Naive thymus-derived CD4-positive, alpha-beta T cell (primary cell): ENCODE measurements at regions not wholly inside any gene's neighbourhood (a gene's known extent, or its start where the extent isn't known, plus 50 kb on each side); places are given as distances from the start of the nearest gene placed in this dataset.

Experiments
- ATAC-seq: fragments of 150-1000 bp; cut with Tn5 transposase; 2 replicates; pipeline ENCODE4 v1.10.0; 2021; ENCODE audit warnings: mild to moderate bottlenecking, moderate library complexity
- CTCF ChIA-PET: fragments of 350-600 bp; sonication (Branson Sonifier 250); formaldehyde crosslinking; loops from one replicate; lab custom pipeline; 2021; ENCODE audit warnings: antibody characterized with exemption; lab: Charles Lee
- POLR2A ChIA-PET: fragments of 350-600 bp; sonication (Branson Sonifier 250); formaldehyde crosslinking; loops from one replicate; lab custom pipeline; 2021; ENCODE audit warnings: antibody characterized with exemption, inconsistent platforms; lab: Charles Lee
- DNase-seq, 9 donors: peaks; one replicate each; pipeline versions ENCODE4 v3.0.0 to v3.0.0-alpha.2; 2020 to 2022; ENCODE audit warnings: mixed read lengths in 1 of 9
- H3K27ac ChIP-seq: one replicate; pipeline ENCODE4 v1.7.0; 2013; ENCODE audit warnings: mild to moderate bottlenecking, low read depth, low read length, moderate library complexity
- H3K27me3 ChIP-seq, 2 donors: one replicate each; pipeline ENCODE4 v1.7.0; 2013; ENCODE audit warnings: low read length in 2 of 2, mild to moderate bottlenecking in 2 of 2, moderate library complexity in 2 of 2; ENCODE audit not compliant: control insufficient read depth in 2 of 2, insufficient read depth in 2 of 2
- H3K36me3 ChIP-seq, 3 experiments: 1 replicate in 2 of 3; 2 replicates in 1 of 3; pipeline ENCODE4 v1.7.0; 2013; ENCODE audit warnings: low read length in 3 of 3, mild to moderate bottlenecking in 3 of 3, moderate library complexity in 1 of 3; ENCODE audit not compliant: insufficient read depth in 3 of 3, control insufficient read depth in 2 of 3
- H3K4me1 ChIP-seq, 2 donors: one replicate each; pipeline ENCODE4 v1.7.0; 2013; ENCODE audit warnings: low read length in 2 of 2, mild to moderate bottlenecking in 2 of 2, moderate library complexity in 1 of 2; ENCODE audit not compliant: control insufficient read depth in 2 of 2, insufficient read depth in 2 of 2
- H3K4me3 ChIP-seq: 2 replicates; pipeline ENCODE4 v1.7.0; 2013; ENCODE audit warnings: mild to moderate bottlenecking, low read length
- H3K9me3 ChIP-seq, 3 experiments: 1 replicate in 2 of 3; 2 replicates in 1 of 3; pipeline ENCODE4 v1.7.0; 2013; ENCODE audit warnings: low read length in 3 of 3; ENCODE audit not compliant: control insufficient read depth in 2 of 3
- H3K27ac Mint-ChIP-seq, 9 donors: one replicate each; pipeline ENCODE4 v1.8.0; 2020 to 2022; ENCODE audit warnings: mixed read lengths in 9 of 9, mild to moderate bottlenecking in 8 of 9, moderate library complexity in 5 of 9, inconsistent platforms in 2 of 9
- H3K27me3 Mint-ChIP-seq, 5 donors: one replicate each; pipeline ENCODE4 v1.8.0; 2021 to 2022; ENCODE audit warnings: mixed read lengths in 5 of 5, mild to moderate bottlenecking in 1 of 5
- H3K36me3 Mint-ChIP-seq, 5 donors: one replicate each; pipeline ENCODE4 v1.8.0; 2020 to 2022; ENCODE audit warnings: mixed read lengths in 5 of 5, mild to moderate bottlenecking in 3 of 5, inconsistent platforms in 1 of 5
- H3K4me1 Mint-ChIP-seq, 7 donors: one replicate each; pipeline ENCODE4 v1.8.0; 2020 to 2022; ENCODE audit warnings: mixed read lengths in 7 of 7, mild to moderate bottlenecking in 3 of 7, inconsistent platforms in 1 of 7
- H3K4me3 Mint-ChIP-seq, 10 donors: one replicate each; pipeline ENCODE4 v1.8.0; 2020 to 2022; ENCODE audit warnings: mild to moderate bottlenecking in 10 of 10, mixed read lengths in 10 of 10, moderate library complexity in 6 of 10, inconsistent platforms in 2 of 10
- H3K9me3 Mint-ChIP-seq, 11 donors: one replicate each; pipeline ENCODE4 v1.8.0; 2020 to 2022; ENCODE audit warnings: mixed read lengths in 11 of 11, mild to moderate bottlenecking in 4 of 11, inconsistent platforms in 1 of 11, moderate library complexity in 1 of 11
- intact Hi-C, 2 donors: fragments of 100-400 bp; cut with micrococcal nuclease; formaldehyde crosslinking; loops; one replicate each; pipeline ENCODE4 v1.15.1; 2023

DNA sequence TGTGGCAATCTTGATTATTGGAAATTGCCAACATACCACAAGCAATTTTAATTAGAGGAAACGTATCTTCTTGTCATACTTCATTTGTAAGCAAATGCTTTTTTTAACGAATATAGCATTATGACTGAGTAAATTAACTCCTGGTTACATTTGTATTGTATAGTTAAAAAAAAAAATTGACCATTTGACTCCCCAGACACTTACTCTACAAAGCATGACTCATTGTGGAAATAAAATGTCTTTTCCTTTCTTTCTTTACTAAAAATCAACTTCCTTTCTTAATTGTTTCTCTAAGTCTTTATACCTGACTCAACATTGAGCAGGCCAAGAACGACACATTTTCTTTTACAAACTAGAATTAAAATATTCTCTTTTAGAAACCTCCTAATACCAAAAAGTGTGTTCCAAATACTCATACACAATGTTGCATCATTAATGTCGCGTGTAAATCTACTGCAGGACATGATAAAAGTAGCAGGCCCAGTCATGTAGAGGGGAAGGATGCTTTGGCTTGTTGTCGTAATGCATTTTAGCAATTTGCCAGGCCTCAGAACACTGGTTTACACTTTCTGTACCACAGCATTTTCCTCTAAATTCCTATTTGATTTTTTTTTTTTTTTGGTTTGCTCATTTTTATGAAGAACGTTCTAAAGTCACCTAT is 349.6 kb upstream of the KCNH7 start:
- H3K36me3 ChIP-seq: no peaks in the 10 kb centered on the region
- ATAC-seq (no peak), DNase-seq (no peak)
- H3K36me3 Mint-ChIP-seq: no peaks in the 10 kb centered on the region
- no peak overlapping the region for H3K4me3 Mint-ChIP-seq
- POLR2A ChIA-PET: no interaction called here
- H3K4me1 Mint-ChIP-seq: no peaks in the 10 kb centered on the region
- no peak overlapping the region for H3K27ac ChIP-seq
- no peak overlapping the region for H3K4me3 ChIP-seq
- intact Hi-C loops: loop anchor here in 1 of 2 donors (5.0 kb wide), 1 partner anchor 874 kb away; no protein-coding TSS in a partner anchor
- CTCF ChIA-PET: no interaction called here
- H3K9me3 Mint-ChIP-seq: peaks cover 0 to 7% (median 0%) of the 10 kb centered on the region in 11 donors
- H3K27ac Mint-ChIP-seq: no peak overlapping the region
- no peaks in the 10 kb centered on the region for H3K9me3 ChIP-seq
- H3K27me3 Mint-ChIP-seq: no peaks in the 10 kb centered on the region
- no peaks in the 10 kb centered on the region for H3K4me1 ChIP-seq
- no peaks in the 10 kb centered on the region for H3K27me3 ChIP-seq

- Histone ChIP-seq H3K27me3 (no peaks in the 10 kb centered on the region), H3K9me3 (no peaks in the 10 kb centered on the region), H3K4me3 (no peak overlapping the region), H3K4me1 (no peaks in the 10 kb centered on the region), H3K27ac (no peak overlapping the region), H3K36me3 (no peaks in the 10 kb centered on the region)
- intact Hi-C loops: loop anchor here in 1 of 2 donors (5.0 kb wide), 1 partner anchor 875 kb away; no protein-coding TSS in a partner anchor
- Mint-ChIP-seq H3K9me3 (peaks cover 0 to 7% (median 0%) of the 10 kb centered on the region in 11 donors), H3K4me3 (no peak overlapping the region), H3K4me1 (no peaks in the 10 kb centered on the region), H3K27ac (no peak overlapping the region), H3K27me3 (no peaks in the 10 kb centered on the region), H3K36me3 (no peaks in the 10 kb centered on the region)
- POLR2A ChIA-PET: no interaction called here
- DNase-seq: no peak
- CTCF ChIA-PET: no interaction called here
- no peak for ATAC-seq
Observed at GRCh38 chr2:163187119-163187518, 348.6 kb upstream of the KCNH7 start.

DNA sequence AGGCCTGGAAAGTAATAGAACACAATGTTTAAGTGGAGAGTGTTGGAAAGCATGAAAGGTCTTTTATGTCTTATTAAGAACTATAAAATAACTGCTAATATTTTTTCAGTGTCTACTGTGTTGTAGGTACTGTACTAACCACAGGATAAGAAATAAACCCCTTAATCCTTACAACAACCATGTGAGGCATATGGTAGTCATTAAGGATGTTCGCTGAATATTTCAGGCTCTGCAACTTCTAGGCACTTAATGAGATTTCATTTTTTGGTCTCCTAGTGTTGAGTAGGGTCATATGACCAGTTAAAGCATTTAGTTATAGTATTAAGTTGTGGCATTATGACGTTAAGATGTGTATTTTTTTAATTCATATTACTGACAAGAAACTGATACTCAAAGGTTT is 346.6 kb upstream of the KCNH7 start:
- Histone ChIP-seq H3K4me3 (no peak overlapping the region), H3K4me1 (no peaks in the 10 kb centered on the region), H3K36me3 (no peaks in the 10 kb centered on the region), H3K9me3 (no peaks in the 10 kb centered on the region), H3K27ac (no peak overlapping the region), H3K27me3 (no peaks in the 10 kb centered on the region)
- DNase-seq: no peak
- no peak overlapping the region for H3K4me3 Mint-ChIP-seq
- H3K27ac Mint-ChIP-seq: no peak overlapping the region
- no peaks in the 10 kb centered on the region for H3K36me3 Mint-ChIP-seq
- H3K27me3 Mint-ChIP-seq: no peaks in the 10 kb centered on the region
- POLR2A ChIA-PET: no interaction called here
- no peaks in the 10 kb centered on the region for H3K4me1 Mint-ChIP-seq
- intact Hi-C loops: loop anchor here in 1 of 2 donors (5.0 kb wide), 1 partner anchor 877 kb away; no protein-coding TSS in a partner anchor
- ATAC-seq: no peak
- CTCF ChIA-PET: no interaction called here
- H3K9me3 Mint-ChIP-seq: peaks cover 0 to 7% (median 0%) of the 10 kb centered on the region in 11 donors

DNA sequence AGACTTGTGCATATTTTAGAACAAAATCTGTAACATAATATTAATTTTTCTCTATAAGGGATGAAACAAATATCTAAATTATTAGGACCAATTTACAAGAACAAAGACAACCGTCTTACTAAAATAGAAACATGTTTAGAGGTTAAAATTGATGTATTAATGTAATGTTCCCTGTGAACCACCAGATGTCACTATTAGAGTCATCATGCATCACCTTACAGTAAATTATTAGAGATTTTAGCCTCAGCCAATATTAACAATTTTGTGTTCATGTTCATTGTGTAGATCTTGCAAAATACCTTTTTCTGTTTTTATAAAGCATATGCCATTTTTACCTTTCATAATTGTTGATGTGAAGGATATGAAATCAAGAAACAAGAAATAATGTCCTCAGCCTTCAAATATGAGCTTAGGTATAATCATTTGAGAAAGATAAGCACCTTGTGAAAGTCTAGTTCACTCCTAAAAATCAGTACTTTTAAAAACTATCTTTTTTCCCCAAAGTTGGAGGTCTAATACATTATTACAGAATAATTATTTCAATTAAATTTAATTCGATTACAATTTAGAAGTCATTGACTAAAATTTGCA is 344.3 kb upstream of the KCNH7 start:
- no peaks in the 10 kb centered on the region for H3K4me1 Mint-ChIP-seq
- H3K36me3 Mint-ChIP-seq: no peaks in the 10 kb centered on the region
- DNase-seq (no peak), ATAC-seq (no peak)
- intact Hi-C loops: no loop called here
- H3K27ac Mint-ChIP-seq: no peak overlapping the region
- H3K4me1 ChIP-seq: no peaks in the 10 kb centered on the region
- ChIA-PET POLR2A (no interaction called here), CTCF (no interaction called here)
- H3K27me3 Mint-ChIP-seq: no peaks in the 10 kb centered on the region
- no peak overlapping the region for H3K4me3 ChIP-seq
- no peaks in the 10 kb centered on the region for H3K27me3 ChIP-seq
- no peak overlapping the region for H3K27ac ChIP-seq
- H3K4me3 Mint-ChIP-seq: no peak overlapping the region
- no peaks in the 10 kb centered on the region for H3K9me3 ChIP-seq
- peaks cover 0 to 7% (median 0%) of the 10 kb centered on the region in 11 donors for H3K9me3 Mint-ChIP-seq
- H3K36me3 ChIP-seq: no peaks in the 10 kb centered on the region

GRCh38 chr2:163177592-163177991 is 339.0 kb upstream of the KCNH7 start:
- H3K27me3 ChIP-seq: no peaks in the 10 kb centered on the region
- Mint-ChIP-seq H3K36me3 (no peaks in the 10 kb centered on the region), H3K9me3 (peaks cover 0 to 1% (median 0%) of the 10 kb centered on the region in 11 donors), H3K4me1 (no peaks in the 10 kb centered on the region), H3K27me3 (no peaks in the 10 kb centered on the region), H3K4me3 (no peak overlapping the region), H3K27ac (no peak overlapping the region)
- ChIA-PET CTCF (no interaction called here), POLR2A (no interaction called here)
- ATAC-seq (no peak), DNase-seq (no peak)
- no peaks in the 10 kb centered on the region for H3K4me1 ChIP-seq
- H3K4me3 ChIP-seq: no peak overlapping the region
- intact Hi-C loops: no loop called here
- no peak overlapping the region for H3K27ac ChIP-seq
- H3K36me3 ChIP-seq: no peaks in the 10 kb centered on the region
- no peaks in the 10 kb centered on the region for H3K9me3 ChIP-seq

GRCh38 chr2:163175294-163175693 is 336.7 kb upstream of the KCNH7 start:
- Histone ChIP-seq H3K4me3 (no peak overlapping the region), H3K9me3 (no peaks in the 10 kb centered on the region), H3K4me1 (no peaks in the 10 kb centered on the region), H3K36me3 (no peaks in the 10 kb centered on the region), H3K27me3 (no peaks in the 10 kb centered on the region), H3K27ac (no peak overlapping the region)
- Mint-ChIP-seq H3K9me3 (peaks cover 0 to 1% (median 0%) of the 10 kb centered on the region in 11 donors), H3K4me1 (no peaks in the 10 kb centered on the region), H3K36me3 (no peaks in the 10 kb centered on the region), H3K4me3 (no peak overlapping the region), H3K27ac (no peak overlapping the region), H3K27me3 (no peaks in the 10 kb centered on the region)
- intact Hi-C loops: no loop called here
- DNase-seq (no peak), ATAC-seq (no peak)
- ChIA-PET POLR2A (no interaction called here), CTCF (no interaction called here)

GRCh38 chr2:163173591-163173990 is 335.0 kb upstream of the KCNH7 start:
- ChIA-PET CTCF (no interaction called here), POLR2A (no interaction called here)
- H3K36me3 Mint-ChIP-seq: no peaks in the 10 kb centered on the region
- H3K4me3 Mint-ChIP-seq: no peak overlapping the region
- Histone ChIP-seq H3K27me3 (no peaks in the 10 kb centered on the region), H3K27ac (no peak overlapping the region), H3K4me1 (no peaks in the 10 kb centered on the region), H3K36me3 (no peaks in the 10 kb centered on the region), H3K4me3 (no peak overlapping the region), H3K9me3 (no peaks in the 10 kb centered on the region)
- H3K9me3 Mint-ChIP-seq: no peaks in the 10 kb centered on the region
- DNase-seq: no peak
- H3K4me1 Mint-ChIP-seq: no peaks in the 10 kb centered on the region
- H3K27ac Mint-ChIP-seq: no peak overlapping the region
- no peaks in the 10 kb centered on the region for H3K27me3 Mint-ChIP-seq
- ATAC-seq: no peak
- intact Hi-C loops: no loop called here
